NOMO-1 treated with DMSO at 0.1 percent for 48 hours (cell line): ENCODE measurements at regions not wholly inside any gene's neighbourhood (a gene's known extent, or its start where the extent isn't known, plus 50 kb on each side); places are given as distances from the start of the nearest gene placed in this dataset.
A peak's percentile ranks its signal among the peaks of the same experiment; 100 is the strongest.
"Not testable (repeated sequence)": the region's sequence is repeated elsewhere in the genome, so short reads cannot be mapped to it uniquely, and the experiment has no call there.

ENCODE experiments used
- DNase-seq: peaks from one replicate; lab custom pipeline; 2025; ENCODE audit not compliant: unreplicated experiment; lab: John Stamatoyannopoulos, UW

- no peak for DNase-seq
These were observed 121.8 kb upstream of the DNAJC10 start for GRCh38 chr2:182594286-182594685.

GRCh38 chr2:182595650-182596049 is 120.4 kb upstream of the DNAJC10 start:
- no peak for DNase-seq

- DNase-seq = no peak
These were observed 118.3 kb upstream of the DNAJC10 start for GRCh38 chr2:182597570-182598295.

GRCh38 chr2:182598626-182599025 is 117.4 kb upstream of the DNAJC10 start:
- no peak for DNase-seq

GRCh38 chr2:182605166-182605565 is 110.9 kb upstream of the DNAJC10 start:
- DNase-seq = no peak

GRCh38 chr2:182606728-182607681 is 109.1 kb upstream of the DNAJC10 start:
- DNase-seq = peak; percentile 67

- DNase-seq = no peak
These were observed 107.7 kb upstream of the DNAJC10 start for GRCh38 chr2:182608181-182608845.

- DNase-seq = not testable (repeated sequence)
These were observed 107.1 kb upstream of the DNAJC10 start for GRCh38 chr2:182609005-182609404.

- DNase-seq = no peak
These were observed 105.8 kb upstream of the DNAJC10 start for GRCh38 chr2:182610231-182610630.

- no peak for DNase-seq
These were observed 105.0 kb upstream of the DNAJC10 start for GRCh38 chr2:182611009-182611408.

GRCh38 chr2:182615036-182615435 is 101.0 kb upstream of the DNAJC10 start:
- DNase-seq = no peak

- DNase-seq = no peak
These were observed 99.3 kb upstream of the DNAJC10 start for GRCh38 chr2:182616471-182617393.

- no peak for DNase-seq
These were observed 97.4 kb upstream of the DNAJC10 start for GRCh38 chr2:182618672-182619079.

- no peak for DNase-seq
These were observed 96.8 kb upstream of the DNAJC10 start for GRCh38 chr2:182619276-182619675.

- no peak for DNase-seq
These were observed 94.9 kb upstream of the DNAJC10 start for GRCh38 chr2:182621191-182621590.

GRCh38 chr2:182621810-182622209 is 94.2 kb upstream of the DNAJC10 start:
- no peak for DNase-seq

- DNase-seq = no peak
These were observed 93.8 kb upstream of the DNAJC10 start for GRCh38 chr2:182622231-182622630.

GRCh38 chr2:182625814-182626213 is 90.2 kb upstream of the DNAJC10 start:
- no peak for DNase-seq

- no peak for DNase-seq
These were observed 87.1 kb upstream of the DNAJC10 start for GRCh38 chr2:182628916-182629315.

GRCh38 chr2:182630207-182630606 is 85.8 kb upstream of the DNAJC10 start:
- DNase-seq = no peak
